ENCODE measurements at regions not wholly inside any gene's neighbourhood (a gene's known extent, or its start where the extent isn't known, plus 50 kb on each side); places are given as distances from the start of the nearest gene placed in this dataset.

DNA sequence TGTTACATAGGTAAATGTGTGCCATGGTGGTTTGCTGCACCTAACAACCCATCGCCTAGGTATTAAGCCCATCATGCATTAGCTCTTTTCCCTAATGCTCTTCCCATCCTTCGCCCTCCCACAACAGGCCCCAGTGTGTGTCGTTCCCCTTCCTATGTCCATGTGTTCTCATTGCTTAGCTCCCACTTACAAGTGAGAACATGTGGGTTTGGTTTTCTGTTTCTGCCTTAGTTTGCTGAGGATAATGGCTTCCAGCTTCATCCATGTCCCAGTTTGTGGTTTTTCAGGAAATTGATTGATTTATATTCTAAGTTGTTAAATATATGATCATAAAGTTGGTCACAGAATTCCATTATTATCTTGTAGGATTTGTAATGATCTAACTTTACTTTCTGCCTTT is 85.3 kb upstream of the CAST start:
- no peaks in the 10 kb centered on the region for H3K4me1 ChIP-seq
- no peaks in the 10 kb centered on the region for H3K9me3 ChIP-seq
- no peak for TF ChIP-seq POLR2A (IDR thresholded peaks at IDR 0.05)
- TF ChIP-seq, protein P1, sequence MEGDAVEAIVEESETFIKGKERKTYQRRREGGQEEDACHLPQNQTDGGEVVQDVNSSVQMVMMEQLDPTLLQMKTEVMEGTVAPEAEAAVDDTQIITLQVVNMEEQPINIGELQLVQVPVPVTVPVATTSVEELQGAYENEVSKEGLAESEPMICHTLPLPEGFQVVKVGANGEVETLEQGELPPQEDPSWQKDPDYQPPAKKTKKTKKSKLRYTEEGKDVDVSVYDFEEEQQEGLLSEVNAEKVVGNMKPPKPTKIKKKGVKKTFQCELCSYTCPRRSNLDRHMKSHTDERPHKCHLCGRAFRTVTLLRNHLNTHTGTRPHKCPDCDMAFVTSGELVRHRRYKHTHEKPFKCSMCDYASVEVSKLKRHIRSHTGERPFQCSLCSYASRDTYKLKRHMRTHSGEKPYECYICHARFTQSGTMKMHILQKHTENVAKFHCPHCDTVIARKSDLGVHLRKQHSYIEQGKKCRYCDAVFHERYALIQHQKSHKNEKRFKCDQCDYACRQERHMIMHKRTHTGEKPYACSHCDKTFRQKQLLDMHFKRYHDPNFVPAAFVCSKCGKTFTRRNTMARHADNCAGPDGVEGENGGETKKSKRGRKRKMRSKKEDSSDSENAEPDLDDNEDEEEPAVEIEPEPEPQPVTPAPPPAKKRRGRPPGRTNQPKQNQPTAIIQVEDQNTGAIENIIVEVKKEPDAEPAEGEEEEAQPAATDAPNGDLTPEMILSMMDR (IDR thresholded peaks at IDR 0.05) = no peak
- H3K27ac ChIP-seq = no peak overlapping the region
- H3K27me3 ChIP-seq = no peaks in the 10 kb centered on the region
- no peak overlapping the region for H3K4me3 ChIP-seq
- no peaks in the 10 kb centered on the region for H3K36me3 ChIP-seq
- intact Hi-C loops (cut with DNase I; ENCODE audit: low total_unique reads) = no loop called here
- DNase-seq = no peak

GRCh38 chr5:96577909-96578308 is 84.3 kb upstream of the CAST start:
- H3K4me1 ChIP-seq = no peaks in the 10 kb centered on the region
- H3K9me3 ChIP-seq = no peaks in the 10 kb centered on the region
- no peak for DNase-seq
- no peak overlapping the region for H3K4me3 ChIP-seq
- H3K27ac ChIP-seq = no peak overlapping the region
- TF ChIP-seq POLR2A (IDR thresholded peaks at IDR 0.05) = no peak
- TF ChIP-seq, protein P1 (IDR thresholded peaks at IDR 0.05) = no peak
- no peaks in the 10 kb centered on the region for H3K27me3 ChIP-seq
- intact Hi-C loops (cut with DNase I; ENCODE audit: low total_unique reads) = no loop called here
- H3K36me3 ChIP-seq = no peaks in the 10 kb centered on the region

DNA sequence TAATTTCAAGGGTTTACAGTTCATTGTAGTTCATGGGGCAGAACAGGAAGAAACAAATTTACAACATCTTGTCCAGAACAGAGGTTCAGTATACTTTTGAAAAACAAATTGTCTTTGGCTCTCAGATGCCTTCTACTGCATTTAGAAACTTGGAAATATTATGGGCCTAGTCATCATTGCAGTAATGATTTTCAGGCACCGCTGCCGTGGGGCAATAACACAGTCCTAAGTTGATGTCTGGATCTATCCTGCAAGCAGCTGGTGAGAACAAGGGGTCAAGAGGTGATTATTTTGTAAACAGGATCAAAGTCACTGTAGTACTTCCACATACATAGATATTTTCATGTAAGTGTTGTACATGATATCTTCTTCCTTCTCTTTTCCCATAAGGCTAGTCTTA is 82.5 kb upstream of the CAST start:
- no peak for DNase-seq

DNA sequence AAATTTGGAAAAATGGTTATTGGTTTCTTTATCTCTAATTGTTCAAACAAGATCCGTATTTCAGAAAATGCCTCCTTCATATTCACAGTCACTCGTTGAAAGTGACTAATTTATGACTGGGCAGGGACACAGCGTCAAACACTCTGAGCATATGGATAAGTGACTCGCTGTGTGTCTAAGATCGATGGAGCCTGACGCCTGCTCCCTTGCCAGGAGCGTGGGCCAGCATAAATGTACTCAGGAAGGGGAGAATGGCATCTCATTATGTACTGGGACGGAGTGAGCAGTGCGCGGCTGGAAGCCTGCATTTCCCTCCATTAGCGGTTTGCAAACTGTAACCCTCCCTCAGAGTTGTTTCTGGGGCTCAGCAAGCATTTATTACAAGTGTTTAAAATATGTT is 79.8 kb upstream of the CAST start:
- no peak for TF ChIP-seq POLR2A (IDR thresholded peaks at IDR 0.05)
- TF ChIP-seq, protein P1 (IDR thresholded peaks at IDR 0.05) = no peak
- intact Hi-C loops (cut with DNase I; ENCODE audit: low total_unique reads) = no loop called here
- no peak for DNase-seq
- no peaks in the 10 kb centered on the region for H3K4me1 ChIP-seq
- H3K36me3 ChIP-seq = no peaks in the 10 kb centered on the region
- H3K4me3 ChIP-seq = no peak overlapping the region
- no peak overlapping the region for H3K27ac ChIP-seq
- no peaks in the 10 kb centered on the region for H3K27me3 ChIP-seq
- H3K9me3 ChIP-seq = no peaks in the 10 kb centered on the region

More for the DNA sequence above, 82.5 kb upstream of the CAST start:
- Histone ChIP-seq H3K36me3 (no peaks in the 10 kb centered on the region), H3K27ac (no peak overlapping the region), H3K9me3 (no peaks in the 10 kb centered on the region), H3K4me3 (no peak overlapping the region), H3K27me3 (no peaks in the 10 kb centered on the region), H3K4me1 (no peaks in the 10 kb centered on the region)
- intact Hi-C loops (cut with DNase I; ENCODE audit: low total_unique reads) = no loop called here
- TF ChIP-seq, protein P1 (IDR thresholded peaks at IDR 0.05) = no peak
- TF ChIP-seq POLR2A (IDR thresholded peaks at IDR 0.05) = no peak

GRCh38 chr5:96584712-96585111 is 77.5 kb upstream of the CAST start:
- H3K4me1 ChIP-seq = no peaks in the 10 kb centered on the region
- H3K4me3 ChIP-seq = no peak overlapping the region
- DNase-seq = no peak
- no peaks in the 10 kb centered on the region for H3K9me3 ChIP-seq
- H3K27me3 ChIP-seq = no peaks in the 10 kb centered on the region
- no peak overlapping the region for H3K27ac ChIP-seq
- H3K36me3 ChIP-seq = no peaks in the 10 kb centered on the region
- intact Hi-C loops (cut with DNase I; ENCODE audit: low total_unique reads) = no loop called here
- TF ChIP-seq, protein P1 (IDR thresholded peaks at IDR 0.05) = no peak
- no peak for TF ChIP-seq POLR2A (IDR thresholded peaks at IDR 0.05)

Measured in uterus (tissue), 3 donors.